NCI-H2227 treated with DMSO at 0.1 percent for 48 hours (cell line): ENCODE measurements at regions not wholly inside any gene's neighbourhood (a gene's known extent, or its start where the extent isn't known, plus 50 kb on each side); places are given as distances from the start of the nearest gene placed in this dataset.

ENCODE experiments used
- DNase-seq: peaks from one replicate; lab custom pipeline; 2025; lab: John Stamatoyannopoulos, UW

DNA sequence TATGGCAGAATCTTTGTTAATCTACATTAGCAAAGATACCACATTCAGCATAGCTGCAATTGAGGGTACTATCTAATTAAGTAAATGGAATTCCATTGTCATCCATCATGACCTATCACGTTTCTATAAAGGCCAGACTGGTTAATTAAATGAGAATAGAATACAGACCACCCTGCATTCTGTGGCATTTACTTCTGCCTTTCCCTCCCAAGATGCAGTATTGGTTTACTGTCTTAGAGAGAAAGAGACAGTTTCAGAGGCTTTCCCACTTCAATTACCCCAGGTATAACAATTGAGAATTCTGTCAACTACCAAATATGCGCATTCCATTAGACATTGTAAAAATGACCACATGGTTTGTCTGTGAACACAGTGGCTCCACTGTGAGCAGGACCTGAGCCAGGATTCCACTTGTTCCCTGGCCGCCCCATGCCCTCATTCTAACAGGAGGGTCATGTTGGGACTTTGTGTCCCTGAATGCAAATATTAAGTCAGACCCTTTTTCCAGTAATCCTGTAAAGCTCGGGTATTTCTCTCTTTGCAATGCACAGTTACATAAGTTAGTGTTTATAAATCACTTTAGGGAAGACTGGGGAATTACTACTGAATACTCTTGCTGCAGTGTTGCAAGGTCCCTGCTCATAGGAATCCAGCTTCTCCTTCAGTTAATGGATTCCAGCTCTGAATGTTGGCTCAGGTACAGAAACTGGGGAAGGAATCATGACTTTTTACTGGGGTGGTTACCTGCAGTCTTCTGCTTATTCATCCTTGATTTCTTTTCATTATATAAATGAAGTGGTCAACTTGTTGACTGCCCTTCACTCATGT lies 261.0 kb downstream of the PDGFC start:
- DNase-seq: no peak

DNA sequence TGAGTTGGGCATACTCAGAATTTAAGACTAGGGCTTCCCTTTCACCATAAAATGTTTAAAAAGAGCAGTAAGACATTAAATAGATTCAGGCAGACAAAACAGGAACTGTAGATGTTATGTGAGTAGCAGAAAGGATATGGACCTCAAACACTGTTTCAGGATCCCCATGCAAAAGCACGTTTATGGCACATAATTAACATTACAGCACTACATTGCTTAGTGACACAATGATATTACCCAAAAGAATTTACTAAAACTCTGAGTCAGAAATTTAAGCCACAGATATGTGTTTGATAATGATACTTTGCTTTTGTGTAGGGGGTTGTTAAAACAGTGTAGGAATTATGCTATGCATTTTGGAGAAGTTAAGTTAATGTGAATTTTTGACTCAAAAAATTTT lies 266.3 kb downstream of the PDGFC start:
- DNase-seq: no peak

DNA sequence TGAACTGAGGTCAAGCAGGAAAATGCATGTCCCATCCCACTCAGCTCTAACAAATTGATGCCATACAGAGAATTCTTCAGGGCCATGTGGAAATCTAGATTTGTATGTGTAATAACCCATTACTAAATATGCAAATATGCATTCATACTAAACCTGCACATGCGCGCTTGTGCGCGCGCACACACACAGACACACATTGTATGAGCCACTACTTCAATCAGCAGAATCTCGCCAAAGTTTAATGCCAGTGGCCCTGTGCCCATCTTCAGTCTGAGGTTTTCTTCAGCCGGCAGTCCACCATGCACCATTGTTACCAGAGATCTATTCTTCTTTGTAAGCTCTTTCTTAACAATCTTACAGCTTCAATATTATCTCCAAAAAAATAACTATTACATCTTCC lies 276.4 kb downstream of the PDGFC start:
- DNase-seq: no peak

DNA sequence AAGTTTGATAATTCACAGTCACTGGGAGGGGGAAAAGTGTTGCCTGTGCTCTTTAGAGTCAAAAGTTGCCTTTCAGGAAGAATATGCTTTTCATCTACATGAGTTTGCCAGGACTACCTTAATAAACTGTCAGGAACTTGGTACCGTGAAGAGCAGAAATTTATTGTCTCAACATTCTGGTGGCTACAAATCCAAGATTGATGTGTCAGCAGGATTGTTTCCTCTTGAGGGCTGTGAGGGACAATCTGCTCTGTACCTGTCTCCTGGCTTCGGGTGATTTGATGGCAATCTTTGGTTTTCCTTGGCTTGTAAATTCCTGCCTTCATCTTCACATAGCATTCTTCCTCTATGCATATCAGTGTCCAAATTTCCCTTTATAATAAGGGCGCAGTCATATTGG lies 277.2 kb downstream of the PDGFC start:
- no peak for DNase-seq

DNA sequence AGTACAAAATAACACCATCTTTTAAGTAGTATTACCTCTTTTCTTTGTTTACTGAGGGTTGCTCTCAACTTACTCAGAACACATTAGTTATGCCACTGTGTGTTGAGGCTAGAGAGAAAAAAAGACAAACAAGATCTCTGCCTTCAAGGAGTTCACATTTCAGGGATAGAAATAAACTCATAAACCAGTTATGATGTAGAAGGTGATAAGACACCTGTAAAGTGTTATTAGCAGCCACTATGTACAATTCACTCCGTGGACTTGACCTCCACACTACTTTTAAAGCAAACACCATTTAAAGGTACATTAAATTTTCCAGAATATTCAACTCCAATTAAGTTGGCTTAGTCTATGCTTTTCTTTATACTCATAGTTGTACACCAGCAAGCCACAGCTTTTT lies 278.0 kb downstream of the PDGFC start:
- no peak for DNase-seq

DNA sequence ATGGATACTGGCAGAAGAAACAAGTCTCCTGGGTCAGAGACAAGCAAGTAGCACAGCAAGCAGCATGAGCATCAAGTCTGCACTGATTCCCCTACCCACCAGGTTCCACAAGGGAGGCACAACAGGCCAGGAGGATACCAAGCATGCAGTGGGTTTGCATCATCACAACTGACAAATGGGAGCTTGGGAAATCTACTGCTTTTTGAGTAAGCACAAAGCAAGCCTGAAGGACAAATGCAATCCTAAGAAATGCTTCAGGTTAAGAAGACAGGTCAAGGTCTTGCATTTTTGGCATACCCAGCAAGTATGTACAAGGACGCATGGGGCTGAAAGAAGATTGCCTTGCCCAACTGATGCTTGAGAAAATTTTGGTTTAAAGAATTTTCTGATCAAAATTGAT lies 279.6 kb downstream of the PDGFC start:
- DNase-seq: no peak

DNA sequence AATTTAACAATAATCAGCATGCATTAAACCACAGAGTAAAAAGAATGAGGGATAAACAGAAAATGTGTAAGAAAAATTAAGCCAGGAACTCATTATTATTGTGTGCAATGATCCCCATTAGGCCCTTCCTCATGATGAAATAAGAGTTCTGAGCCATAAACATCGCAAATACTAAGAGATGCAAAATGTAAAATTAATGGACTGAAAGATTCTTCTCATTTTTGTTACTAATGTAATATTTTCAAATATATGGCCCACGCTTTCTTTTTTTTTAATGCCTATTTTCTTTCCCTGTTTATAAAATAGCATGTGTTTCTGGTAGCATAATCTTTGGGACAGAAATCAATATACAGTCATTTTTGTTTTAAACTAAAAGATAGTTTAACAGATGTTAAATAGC lies 281.0 kb downstream of the PDGFC start:
- no peak for DNase-seq

DNA sequence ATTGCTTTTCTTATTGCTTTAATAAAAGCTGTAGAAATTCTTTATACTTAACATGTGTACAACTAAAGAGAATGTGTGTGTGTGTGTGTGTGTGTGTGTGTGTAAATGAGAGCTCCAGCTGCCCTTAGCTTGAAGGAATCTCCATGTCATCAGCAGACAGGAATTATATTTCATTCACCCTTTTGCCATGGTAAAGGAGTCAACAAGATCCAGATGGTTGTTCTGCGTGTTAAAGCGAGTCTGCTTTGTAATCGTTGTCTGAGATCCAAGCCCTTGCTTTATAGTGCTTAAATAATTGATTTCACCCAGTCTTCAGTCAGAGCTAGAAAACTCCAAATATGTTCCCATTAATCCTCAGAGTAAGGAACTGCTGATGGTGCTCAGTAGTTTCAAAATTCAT lies 285.5 kb downstream of the PDGFC start:
- DNase-seq: no peak

DNA sequence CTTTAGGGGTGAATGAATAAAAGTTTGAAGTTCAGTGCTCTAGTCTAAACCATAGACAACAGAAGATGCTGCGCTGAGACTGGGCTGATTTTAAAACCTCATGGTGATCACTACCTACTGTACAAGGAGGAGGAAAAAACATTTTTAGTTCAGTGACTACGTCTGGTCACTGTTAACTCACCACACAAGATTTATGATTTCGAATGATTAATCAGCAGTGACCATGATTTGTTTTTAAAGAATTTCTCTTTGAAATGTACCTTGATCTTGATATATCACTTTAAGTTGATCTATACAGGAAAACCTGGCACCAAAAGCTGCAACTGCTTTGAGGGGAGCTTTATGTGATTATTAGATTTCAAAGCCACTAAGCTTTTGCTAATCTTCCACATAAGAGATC lies 286.3 kb downstream of the PDGFC start:
- no peak for DNase-seq

DNA sequence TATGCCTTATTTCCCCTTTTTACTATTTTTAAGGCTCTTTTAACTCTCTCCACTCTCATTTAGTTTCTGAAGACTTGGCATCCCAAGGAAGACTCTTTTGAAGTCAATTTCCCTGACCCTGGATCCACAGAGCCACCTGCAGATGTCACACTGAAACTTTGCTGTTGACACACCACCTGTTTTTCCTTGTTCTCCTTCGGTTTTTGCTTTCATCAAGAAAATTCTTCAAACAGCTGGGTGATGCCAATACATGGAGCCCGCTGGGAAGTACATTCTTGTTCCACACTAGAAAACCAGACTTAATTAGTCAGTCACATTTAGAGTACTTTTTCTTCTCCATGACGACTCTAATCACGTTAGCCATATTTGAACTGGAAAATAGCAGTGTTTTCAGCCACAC lies 293.9 kb downstream of the PDGFC start:
- no peak for DNase-seq

DNA sequence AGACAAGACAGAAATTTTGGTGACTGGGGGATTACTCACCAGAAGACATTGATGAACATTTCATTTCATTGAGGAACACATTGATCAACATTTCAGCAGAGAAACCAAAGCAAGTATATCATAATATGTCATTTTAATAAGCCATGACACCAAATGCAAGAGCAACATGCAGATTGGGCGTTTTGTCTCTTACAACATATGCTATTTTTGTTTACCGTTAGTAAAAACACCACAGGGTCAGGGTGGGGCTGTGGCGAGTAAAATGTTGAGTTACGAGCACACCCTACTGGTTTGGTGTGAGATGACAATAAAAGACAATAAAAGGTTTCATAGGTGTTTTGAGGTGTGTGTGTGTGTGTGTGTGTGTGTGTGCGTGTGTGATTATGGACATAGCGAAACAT lies 294.5 kb downstream of the PDGFC start:
- peak; percentile 29 for DNase-seq

DNA sequence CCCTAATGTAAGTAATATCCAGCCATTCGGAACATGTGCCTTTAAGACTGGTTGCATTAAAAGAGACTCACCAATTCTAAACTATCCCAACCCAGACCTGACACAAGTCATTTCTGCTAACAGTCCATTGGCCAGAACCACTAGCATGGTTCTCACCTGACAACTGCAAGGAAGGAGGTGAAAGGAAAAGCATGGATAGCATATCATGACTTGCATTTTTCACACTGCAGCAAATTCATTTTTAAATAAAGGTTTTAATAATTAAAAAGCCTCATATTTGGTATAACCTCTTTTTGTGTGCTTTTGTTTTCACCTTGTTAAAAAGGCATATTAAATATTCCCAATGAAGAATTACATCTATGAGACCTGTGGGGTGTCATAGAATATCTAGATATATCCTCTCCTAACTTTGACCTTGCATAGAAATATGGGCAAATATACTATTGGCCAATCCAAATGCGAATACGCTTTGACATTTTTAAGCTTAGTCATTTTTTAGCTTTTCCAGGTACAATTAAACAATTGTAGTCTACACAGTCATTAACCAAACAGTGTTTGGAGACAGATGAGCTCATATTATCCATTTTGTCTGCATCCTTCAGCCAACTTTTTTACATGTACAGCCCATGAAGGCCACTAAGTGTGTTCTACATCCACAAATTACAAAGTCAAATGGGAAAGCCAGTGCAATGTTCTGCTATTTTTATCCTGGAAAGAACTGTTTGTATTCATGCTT lies 295.3 kb downstream of the PDGFC start:
- no peak for DNase-seq

DNA sequence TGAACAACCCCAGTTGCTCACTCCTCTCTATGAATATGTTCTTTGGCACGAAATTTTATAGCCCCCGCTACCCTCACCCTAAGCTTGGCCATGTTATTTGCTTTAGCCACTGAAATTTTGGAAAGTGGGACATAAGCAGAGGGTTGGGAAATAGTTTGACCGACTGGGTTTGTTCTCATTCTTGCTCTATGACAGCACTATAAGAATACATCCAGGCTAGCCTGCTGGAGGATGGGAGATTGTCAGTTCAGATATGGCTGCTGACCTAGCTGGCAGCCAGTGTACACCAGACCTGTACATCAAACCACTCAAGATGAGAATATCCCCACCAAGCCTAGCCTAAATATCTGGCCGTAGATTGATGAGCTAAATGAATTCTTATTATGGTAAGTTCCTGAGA lies 298.1 kb downstream of the PDGFC start:
- DNase-seq: peak; percentile 5

DNA sequence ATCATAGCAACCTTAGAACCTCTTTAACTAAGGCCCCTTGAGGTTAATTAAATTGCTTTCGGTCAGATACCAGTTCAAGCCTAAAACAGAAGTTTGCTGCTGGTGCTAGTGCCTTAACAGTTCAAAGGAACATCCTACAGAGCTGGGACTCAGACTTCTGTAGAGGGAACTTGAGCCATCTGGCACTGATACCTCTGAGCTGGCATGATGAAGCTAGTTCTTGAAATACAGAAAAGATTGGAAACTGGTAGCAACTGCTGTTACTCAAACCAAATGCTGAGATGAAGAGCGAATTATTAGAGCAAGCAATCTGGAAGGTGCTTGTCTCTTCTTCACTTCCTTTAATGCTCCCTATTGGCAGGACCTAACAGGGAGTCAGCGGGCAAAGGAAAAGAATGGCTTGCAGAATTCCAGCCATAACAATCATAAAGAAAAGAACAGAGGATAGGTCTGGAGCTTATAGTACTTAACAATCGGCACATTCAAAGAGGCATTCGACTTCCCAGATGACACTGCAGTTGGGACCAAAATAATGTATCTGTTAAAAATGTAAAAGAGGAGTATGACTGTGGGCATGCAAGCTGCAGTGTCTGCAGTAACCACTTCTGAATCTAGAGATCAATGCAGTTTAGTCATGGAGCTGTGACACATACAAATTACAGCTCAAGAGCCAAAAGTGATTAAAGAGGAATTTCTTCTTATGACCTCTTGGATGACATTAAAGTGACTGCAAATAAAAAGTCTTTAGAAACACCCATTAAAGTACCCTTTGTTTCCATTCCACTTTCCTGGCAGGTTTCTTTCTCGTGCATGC lies 298.9 kb downstream of the PDGFC start:
- peak; percentile 32 for DNase-seq

DNA sequence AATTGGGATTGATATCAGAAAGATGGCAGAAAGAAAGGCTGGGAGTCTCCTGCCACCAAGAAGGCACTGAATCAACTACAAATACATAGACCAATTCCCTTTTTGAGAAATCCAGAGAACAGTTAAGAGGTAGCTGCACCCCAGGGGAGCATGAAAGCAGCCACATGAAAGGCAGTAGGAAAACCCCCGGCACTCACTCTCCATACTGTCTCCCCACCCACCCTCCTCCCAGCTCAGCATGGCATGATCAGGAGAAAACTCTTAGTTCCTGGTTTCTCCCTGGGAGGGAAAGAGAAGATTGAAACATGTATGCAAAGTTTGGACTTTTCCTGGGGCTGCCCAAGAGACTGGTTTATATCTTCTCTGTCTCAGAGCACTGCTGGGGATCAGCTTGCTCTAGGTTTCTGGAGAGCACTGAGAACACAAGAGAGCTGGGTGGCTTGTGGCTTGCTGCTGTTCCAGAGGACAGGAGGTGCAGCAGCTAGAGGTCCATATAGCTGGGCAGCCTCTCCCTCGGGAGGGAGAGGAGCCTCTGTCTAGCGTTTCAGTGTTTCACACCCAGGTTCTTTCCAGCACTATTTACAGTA lies 305.7 kb downstream of the PDGFC start:
- no peak for DNase-seq

DNA sequence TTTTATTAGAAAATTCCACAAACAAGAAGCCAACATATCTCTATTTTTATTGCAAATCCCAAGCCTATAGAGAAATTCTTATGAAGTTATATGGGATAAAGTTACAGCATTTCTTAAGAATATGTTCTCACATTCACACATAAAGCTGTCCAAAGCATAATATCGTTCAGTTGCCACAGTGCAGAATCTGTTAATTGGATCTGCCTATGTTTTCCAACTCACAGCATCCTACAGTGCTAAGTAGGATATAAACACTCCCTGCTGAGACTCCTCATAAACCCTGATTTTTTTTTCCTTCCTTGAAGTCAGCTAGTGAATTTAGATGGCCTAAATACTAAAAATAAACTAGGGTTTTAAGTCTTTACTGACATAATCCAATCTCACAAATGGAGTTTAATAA lies 307.9 kb downstream of the PDGFC start:
- no peak for DNase-seq

DNA sequence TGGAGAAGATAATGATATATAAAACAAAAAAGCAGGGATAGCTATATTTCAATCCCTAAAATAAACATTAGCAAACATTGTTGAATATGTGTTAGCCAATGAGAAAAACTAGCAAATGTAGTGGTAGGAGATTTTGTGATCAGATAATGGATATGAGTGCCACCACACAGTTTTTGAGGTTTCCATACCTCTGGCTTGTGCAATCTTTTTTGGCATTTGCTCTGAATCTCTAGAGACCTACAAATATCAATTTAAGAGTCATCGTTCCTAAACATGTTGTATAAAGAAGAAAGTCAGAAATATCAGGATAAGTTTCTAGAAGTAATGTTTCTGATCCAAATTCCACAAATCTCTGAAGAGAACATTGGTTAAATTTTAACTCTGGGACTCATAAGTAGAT lies 308.7 kb downstream of the PDGFC start:
- DNase-seq: no peak

DNA sequence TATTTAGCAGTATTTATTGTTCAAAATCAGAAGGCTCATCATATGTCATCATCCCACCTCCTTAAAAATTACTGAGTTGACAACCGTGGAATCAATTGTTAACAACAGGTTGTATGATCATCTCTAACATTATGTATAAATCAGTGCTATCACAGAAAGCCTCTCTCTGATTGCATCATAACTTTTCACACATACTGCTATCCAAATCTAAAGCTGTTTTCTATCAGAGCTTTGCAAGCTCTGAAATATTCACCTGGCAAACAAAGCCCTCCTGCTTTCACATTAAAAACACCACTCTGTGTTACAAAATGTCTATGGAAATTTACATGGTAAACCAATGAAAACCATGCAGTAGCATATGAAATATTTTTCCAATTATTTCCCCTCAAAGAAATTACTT lies 310.0 kb downstream of the PDGFC start:
- no peak for DNase-seq

DNA sequence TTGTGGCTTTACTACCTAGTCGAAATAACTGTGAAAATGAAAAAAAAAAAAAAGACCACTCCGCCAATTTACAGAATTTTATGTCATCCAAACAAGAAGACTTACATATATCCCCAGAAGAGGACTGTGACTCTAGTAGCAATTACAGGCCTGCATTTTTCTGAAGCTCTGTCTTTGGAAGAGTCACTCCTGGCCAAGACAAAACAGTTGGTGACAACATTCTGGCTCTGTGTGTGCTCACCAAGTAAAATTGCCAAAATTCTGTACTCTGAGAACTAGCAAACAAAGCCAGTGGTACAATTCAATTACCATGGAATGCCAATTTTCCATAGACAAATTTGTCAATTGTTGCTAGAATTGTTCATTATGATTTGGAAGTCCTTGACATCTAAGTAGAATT lies 311.1 kb downstream of the PDGFC start:
- no peak for DNase-seq

DNA sequence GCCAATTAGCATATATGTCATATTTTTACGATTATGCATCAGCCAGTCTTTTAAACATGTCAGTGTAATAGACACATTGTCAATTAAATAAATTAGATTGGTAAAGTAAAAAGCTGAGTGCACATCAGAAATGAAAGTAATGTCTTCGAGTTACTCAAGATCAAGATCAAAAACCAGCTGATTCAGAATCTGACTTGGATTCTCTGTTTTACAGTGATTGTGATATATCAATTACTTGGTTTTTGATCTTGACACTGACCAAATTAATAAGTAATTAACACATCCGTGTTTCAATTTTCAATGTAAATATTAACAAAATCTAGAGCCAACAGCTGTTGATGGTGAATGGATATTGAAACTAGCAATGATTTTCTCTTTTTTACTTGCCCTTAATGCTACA lies 311.6 kb downstream of the PDGFC start:
- no peak for DNase-seq

DNA sequence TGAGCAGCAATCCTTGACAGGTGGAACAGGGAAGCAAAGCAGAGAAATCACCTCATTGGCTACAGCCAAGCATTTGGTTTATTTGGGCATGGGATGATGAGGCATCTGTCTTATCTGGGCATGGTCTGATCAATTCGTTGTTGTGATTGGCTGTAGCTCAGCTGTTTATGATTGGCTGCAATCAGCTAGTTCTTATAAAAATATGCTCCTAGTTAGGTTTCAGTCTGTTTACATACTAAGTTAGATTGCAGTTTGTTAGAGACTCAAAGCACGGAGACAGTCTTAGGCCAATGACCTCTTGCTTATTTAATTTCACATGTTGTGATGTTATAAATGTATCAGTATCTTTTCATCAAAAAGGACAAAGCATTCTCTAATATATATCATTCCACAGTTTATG lies 312.0 kb downstream of the PDGFC start:
- DNase-seq: no peak

DNA sequence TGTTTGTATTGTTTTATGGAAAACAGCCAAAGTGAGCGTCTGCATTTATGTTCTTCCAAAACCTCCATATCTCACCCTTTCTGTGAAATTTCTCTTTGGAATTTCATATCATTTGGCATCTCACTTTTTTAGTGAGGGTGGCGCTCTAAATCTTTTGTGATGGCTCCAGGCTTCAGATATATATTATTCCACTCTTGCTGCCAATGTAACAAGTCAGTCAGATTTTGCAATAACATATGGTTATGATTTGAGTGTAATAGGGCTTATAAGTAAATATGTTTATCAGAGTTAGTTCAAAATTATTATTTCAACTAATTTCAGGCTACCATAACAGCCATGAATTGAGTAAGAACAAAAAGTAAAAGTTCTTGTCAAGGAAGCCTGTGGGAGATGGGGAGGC lies 314.7 kb downstream of the PDGFC start:
- DNase-seq: no peak

DNA sequence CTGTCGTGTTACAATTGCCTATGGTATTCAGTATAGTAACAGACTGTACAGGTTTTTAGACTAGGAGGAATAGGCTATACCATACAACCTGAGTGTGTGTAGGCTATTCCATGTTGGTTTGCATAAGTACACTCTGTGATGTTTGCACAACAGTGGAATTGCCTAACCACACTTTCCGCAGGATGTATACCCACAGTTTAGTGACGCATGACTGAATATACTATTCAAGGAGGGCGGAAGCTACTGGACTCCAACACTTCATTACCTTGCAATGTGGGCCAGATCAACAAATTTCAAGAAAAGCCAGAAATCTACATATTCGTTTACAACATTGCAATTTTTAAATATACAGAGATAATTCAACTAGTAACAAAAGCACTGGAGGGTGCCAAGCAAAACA lies 317.2 kb downstream of the PDGFC start:
- DNase-seq: no peak
